Neutrophil (primary cell): ENCODE measurements at regions not wholly inside any gene's neighbourhood (a gene's known extent, or its start where the extent isn't known, plus 50 kb on each side); places are given as distances from the start of the nearest gene placed in this dataset.

Experiments used
- H3K27ac ChIP-seq: fragments of 200-600 bp; sonication (generic); 2 replicates; pipeline ENCODE4 v1.5.1; 2016; ENCODE audit warnings: mild to moderate bottlenecking, moderate library complexity
- H3K27me3 ChIP-seq: fragments of 200-600 bp; sonication (generic); 2 replicates; pipeline ENCODE4 v1.6.0; 2016; ENCODE audit warnings: mild to moderate bottlenecking
- H3K36me3 ChIP-seq: fragments of 200-600 bp; sonication (generic); 2 replicates; pipeline ENCODE4 v1.5.1; 2017
- H3K4me1 ChIP-seq, 2 experiments: fragments of 200-600 bp in 1 of 2; sonication (generic) in 1 of 2; 1 replicate in 1 of 2; 2 replicates in 1 of 2; pipeline versions ENCODE4 v1.5.1 to v1.6.1; 2013 to 2016; ENCODE audit warnings: low read depth in 1 of 2, low read length in 1 of 2, mild to moderate bottlenecking in 1 of 2, moderate library complexity in 1 of 2; ENCODE audit not compliant: control insufficient read depth in 1 of 2, insufficient read depth in 1 of 2
- H3K4me3 ChIP-seq, 2 experiments: fragments of 200-600 bp in 1 of 2; sonication (generic) in 1 of 2; 1 replicate in 1 of 2; 2 replicates in 1 of 2; pipeline ENCODE4 v1.5.1; 2013 to 2016; ENCODE audit warnings: low read depth in 1 of 2, low read length in 1 of 2, mild to moderate bottlenecking in 1 of 2, moderate library complexity in 1 of 2
- H3K9me3 ChIP-seq: fragments of 200-600 bp; sonication (generic); 2 replicates; pipeline ENCODE4 v1.5.1; 2016
- TF ChIP-seq, protein P1 (sequence below): fragments of 200-600 bp; sonication (generic); IDR thresholded peaks from 2 replicates; pipeline ENCODE4 v1.5.1; 2016; ENCODE audit warnings: antibody characterized with exemption

DNA sequence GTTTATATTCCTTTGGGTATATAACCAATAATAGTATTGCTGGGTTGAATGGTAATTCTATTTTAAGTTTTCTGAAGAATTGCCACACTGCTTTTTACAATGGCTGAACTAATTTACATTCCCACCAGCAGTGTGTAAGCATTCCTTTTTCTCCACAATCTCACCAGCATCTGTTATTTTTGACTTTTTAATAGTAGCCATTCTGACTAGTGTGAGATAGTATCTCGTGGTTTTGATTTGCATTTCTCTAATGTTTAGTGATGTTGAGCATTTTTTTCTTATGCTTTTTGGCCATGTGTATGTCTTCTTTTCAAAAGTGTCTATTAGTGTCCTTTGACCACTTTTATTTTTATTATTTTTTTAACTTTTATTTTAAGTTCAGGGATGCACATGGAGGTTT, 275.3 kb downstream of the METTL15 start:
- no peaks in the 10 kb centered on the region for H3K27me3 ChIP-seq
- H3K36me3 ChIP-seq = no peaks in the 10 kb centered on the region
- no peak overlapping the region for H3K27ac ChIP-seq
- no peak overlapping the region for H3K4me3 ChIP-seq
- TF ChIP-seq, protein P1, sequence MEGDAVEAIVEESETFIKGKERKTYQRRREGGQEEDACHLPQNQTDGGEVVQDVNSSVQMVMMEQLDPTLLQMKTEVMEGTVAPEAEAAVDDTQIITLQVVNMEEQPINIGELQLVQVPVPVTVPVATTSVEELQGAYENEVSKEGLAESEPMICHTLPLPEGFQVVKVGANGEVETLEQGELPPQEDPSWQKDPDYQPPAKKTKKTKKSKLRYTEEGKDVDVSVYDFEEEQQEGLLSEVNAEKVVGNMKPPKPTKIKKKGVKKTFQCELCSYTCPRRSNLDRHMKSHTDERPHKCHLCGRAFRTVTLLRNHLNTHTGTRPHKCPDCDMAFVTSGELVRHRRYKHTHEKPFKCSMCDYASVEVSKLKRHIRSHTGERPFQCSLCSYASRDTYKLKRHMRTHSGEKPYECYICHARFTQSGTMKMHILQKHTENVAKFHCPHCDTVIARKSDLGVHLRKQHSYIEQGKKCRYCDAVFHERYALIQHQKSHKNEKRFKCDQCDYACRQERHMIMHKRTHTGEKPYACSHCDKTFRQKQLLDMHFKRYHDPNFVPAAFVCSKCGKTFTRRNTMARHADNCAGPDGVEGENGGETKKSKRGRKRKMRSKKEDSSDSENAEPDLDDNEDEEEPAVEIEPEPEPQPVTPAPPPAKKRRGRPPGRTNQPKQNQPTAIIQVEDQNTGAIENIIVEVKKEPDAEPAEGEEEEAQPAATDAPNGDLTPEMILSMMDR = no peak
- H3K4me1 ChIP-seq = no peaks in the 10 kb centered on the region
- H3K9me3 ChIP-seq = no peaks in the 10 kb centered on the region
